Small intestine (tissue), 7 donors: ENCODE measurements at regions not wholly inside any gene's neighbourhood (a gene's known extent, or its start where the extent isn't known, plus 50 kb on each side); places are given as distances from the start of the nearest gene placed in this dataset.

ENCODE experiments used
- DNase-seq, 2 donors: peaks; one replicate each; pipeline versions ENCODE4 v3.0.0 to v3.0.0-alpha.2; 2013
- FAIRE-seq: peaks from 2 replicates; lab custom pipeline; 2012; peaks lifted over from hg19 to GRCh38; lab: Jason Lieb, UNC
- H3K27ac ChIP-seq, 3 donors: one replicate each; pipeline ENCODE4 v1.5.1; 2013; ENCODE audit warnings: low read length in 2 of 3, mild to moderate bottlenecking in 2 of 3, control low read depth in 1 of 3, inconsistent platforms in 1 of 3, low read depth in 1 of 3, moderate library complexity in 1 of 3
- H3K27me3 ChIP-seq, 3 donors: one replicate each; pipeline ENCODE4 v1.6.1; 2013; ENCODE audit warnings: low read length in 3 of 3, inconsistent platforms in 1 of 3; ENCODE audit not compliant: control insufficient read depth in 3 of 3, insufficient read depth in 3 of 3
- H3K36me3 ChIP-seq, 3 donors: one replicate each; pipeline ENCODE4 v1.6.1; 2013; ENCODE audit warnings: low read length in 3 of 3, inconsistent platforms in 1 of 3, low read depth in 1 of 3, mild to moderate bottlenecking in 1 of 3, moderate library complexity in 1 of 3; ENCODE audit not compliant: control insufficient read depth in 3 of 3, insufficient read depth in 2 of 3
- H3K4me1 ChIP-seq, 3 donors: one replicate each; pipeline ENCODE4 v1.6.1; 2013; ENCODE audit warnings: low read length in 2 of 3, inconsistent platforms in 1 of 3, low read depth in 1 of 3, mild to moderate bottlenecking in 1 of 3, moderate library complexity in 1 of 3; ENCODE audit not compliant: control insufficient read depth in 3 of 3, insufficient read depth in 2 of 3
- H3K4me3 ChIP-seq, 3 donors: one replicate each; pipeline ENCODE4 v1.5.1; 2013; ENCODE audit warnings: low read length in 3 of 3, control low read depth in 1 of 3, inconsistent platforms in 1 of 3, low read depth in 1 of 3, mild to moderate bottlenecking in 1 of 3, moderate library complexity in 1 of 3
- H3K9me3 ChIP-seq, 2 donors: one replicate each; pipeline ENCODE4 v1.6.1; 2013; ENCODE audit warnings: low read depth in 1 of 2, low read length in 1 of 2; ENCODE audit not compliant: control insufficient read depth in 2 of 2, insufficient read depth in 1 of 2
- WGBS, 3 donors: extraction: QIAGEN DNeasy Blood & Tissue Kit; methylation state at CpG; one replicate each; pipeline ENCODE4 v1.1.7; 2013; 5-methylcytosine and 5-hydroxymethylcytosine counted together
- donor health status: healthy with polysubstance abuse.
- donor health status: control.
- donor health status: control.
- donor health status: Bipolar disorder and iron deficiency.
- donor health status: healthy.

DNA sequence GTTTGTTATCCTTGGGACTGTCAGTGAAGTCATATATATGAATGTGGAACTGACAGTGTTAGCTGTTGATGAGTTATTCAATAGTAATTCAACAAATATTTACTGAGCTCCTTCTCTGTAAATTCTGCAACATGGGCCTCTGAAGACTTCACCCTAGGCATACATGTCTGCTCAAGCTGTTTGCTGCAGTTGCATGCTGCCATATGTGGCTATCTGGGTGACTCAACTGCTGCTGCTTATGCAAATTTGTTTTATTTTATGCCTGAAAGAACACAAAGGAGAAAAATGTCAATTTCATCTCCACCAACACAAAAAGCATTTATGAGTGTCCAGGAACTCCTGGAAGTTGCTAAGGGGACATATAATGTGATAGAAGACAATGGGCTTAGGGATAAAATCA lies 417.6 kb downstream of the AASDHPPT start:
- H3K27ac ChIP-seq: no peak overlapping the region
- no peak for FAIRE-seq
- DNase-seq: no peak
- H3K4me3 ChIP-seq: no peak overlapping the region
- peaks cover 0 to 3% of the 10 kb centered on the region in 2 donors for H3K9me3 ChIP-seq
- H3K36me3 ChIP-seq: no peaks in the 10 kb centered on the region
- no peaks in the 10 kb centered on the region for H3K4me1 ChIP-seq
- no peaks in the 10 kb centered on the region for H3K27me3 ChIP-seq

DNA sequence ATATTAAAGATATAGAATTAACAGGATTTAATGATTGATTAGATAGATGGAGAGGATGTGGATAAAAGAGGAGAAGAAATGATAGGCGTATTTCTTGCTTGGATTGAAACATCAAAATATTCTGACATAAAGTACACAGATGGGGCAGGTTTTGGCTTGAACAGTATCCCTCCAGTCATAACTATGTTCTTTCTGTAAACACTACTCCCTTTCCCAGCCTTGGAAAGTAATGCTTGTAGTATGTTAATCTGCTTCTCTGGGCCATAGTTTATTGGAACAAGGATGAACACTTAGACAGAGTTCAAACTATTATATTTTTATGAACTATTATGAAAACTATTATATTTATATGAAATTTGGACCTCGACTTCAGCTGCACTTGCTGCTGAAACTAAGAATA lies 419.2 kb downstream of the AASDHPPT start:
- H3K27ac ChIP-seq: no peak overlapping the region
- H3K4me1 ChIP-seq: no peaks in the 10 kb centered on the region
- peaks cover 0 to 3% of the 10 kb centered on the region in 2 donors for H3K9me3 ChIP-seq
- DNase-seq (no peak), FAIRE-seq (no peak)
- H3K4me3 ChIP-seq: no peak overlapping the region
- 56 to 89% (median 74%) methylated on average over 2 of the region's 2 CpGs for WGBS, 3 donors
- no peaks in the 10 kb centered on the region for H3K36me3 ChIP-seq
- no peaks in the 10 kb centered on the region for H3K27me3 ChIP-seq

DNA sequence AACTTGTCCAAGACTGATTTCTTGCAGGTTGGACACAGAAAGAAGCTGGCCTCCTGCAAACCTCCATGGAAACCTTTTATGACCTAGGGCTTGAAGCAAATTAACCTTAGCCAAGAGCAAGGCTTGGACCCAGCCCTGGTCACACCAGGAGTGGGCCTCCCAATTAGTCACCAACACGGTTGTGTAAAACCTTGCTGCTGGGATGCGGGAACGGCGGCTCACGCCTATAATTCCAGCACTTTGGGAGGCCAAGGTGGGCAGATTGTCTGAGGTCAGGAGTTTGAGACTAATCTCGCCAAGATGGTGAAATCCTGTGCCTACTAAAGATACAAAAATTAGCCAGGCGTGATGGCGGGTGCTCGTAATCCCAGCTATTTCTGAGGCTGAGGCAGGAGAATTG lies 419.9 kb downstream of the AASDHPPT start:
- Histone ChIP-seq H3K9me3 (peaks cover 0 to 2% of the 10 kb centered on the region in 2 donors), H3K4me1 (no peaks in the 10 kb centered on the region), H3K27ac (no peak overlapping the region), H3K27me3 (no peaks in the 10 kb centered on the region), H3K36me3 (no peaks in the 10 kb centered on the region), H3K4me3 (no peak overlapping the region)
- DNase-seq (no peak), FAIRE-seq (no peak)
- WGBS, 3 donors: 92 to 93% (median 93%) methylated on average over 9 of the region's 9 CpGs

- Histone ChIP-seq H3K36me3 (no peaks in the 10 kb centered on the region), H3K9me3 (no peaks in the 10 kb centered on the region), H3K27ac (no peak overlapping the region), H3K4me3 (no peak overlapping the region), H3K27me3 (no peaks in the 10 kb centered on the region), H3K4me1 (no peaks in the 10 kb centered on the region)
- no peak for FAIRE-seq
- 51 to 78% (median 59%) methylated on average over 2 of the region's 2 CpGs for WGBS, 3 donors
- no peak for DNase-seq
Measured at GRCh38 chr11:106497822-106498221, 420.4 kb downstream of the AASDHPPT start.

DNA sequence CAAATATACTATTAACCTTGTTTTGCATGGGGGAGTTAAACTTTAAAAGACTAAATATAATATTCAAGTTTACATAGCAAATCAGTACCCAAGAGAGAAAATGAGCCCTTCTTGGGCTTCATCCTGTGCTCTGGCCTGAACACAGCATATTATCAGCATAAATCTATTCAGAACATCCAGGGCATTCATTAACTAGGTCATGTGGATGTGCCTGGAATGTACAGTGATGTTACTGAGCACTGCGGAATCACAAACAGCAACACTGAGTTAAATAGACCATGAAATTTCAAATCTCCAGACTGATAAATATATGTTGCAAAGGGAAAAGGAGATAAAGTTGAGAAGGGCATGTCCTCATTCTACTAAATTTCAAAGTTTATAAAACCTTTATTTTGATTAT lies 426.4 kb downstream of the AASDHPPT start:
- Histone ChIP-seq H3K4me1 (no peaks in the 10 kb centered on the region), H3K4me3 (no peak overlapping the region), H3K36me3 (no peaks in the 10 kb centered on the region), H3K27me3 (no peaks in the 10 kb centered on the region), H3K9me3 (no peaks in the 10 kb centered on the region), H3K27ac (no peak overlapping the region)
- DNase-seq (peak in 1 of 2 donors; percentile 46), FAIRE-seq (no peak)
- 75 to 88% (median 80%) methylated on average over 1 of the region's 1 CpG for WGBS, 3 donors

GRCh38 chr11:106507645-106508306 lies 430.3 kb downstream of the AASDHPPT start:
- WGBS, 3 donors: 43 to 58% (median 53%) methylated on average over 1 of the region's 1 CpG
- H3K4me3 ChIP-seq: no peak overlapping the region
- no peaks in the 10 kb centered on the region for H3K9me3 ChIP-seq
- no peaks in the 10 kb centered on the region for H3K4me1 ChIP-seq
- no peaks in the 10 kb centered on the region for H3K27me3 ChIP-seq
- no peak for DNase-seq
- H3K36me3 ChIP-seq: no peaks in the 10 kb centered on the region
- H3K27ac ChIP-seq: no peak overlapping the region
- FAIRE-seq: no peak

DNA sequence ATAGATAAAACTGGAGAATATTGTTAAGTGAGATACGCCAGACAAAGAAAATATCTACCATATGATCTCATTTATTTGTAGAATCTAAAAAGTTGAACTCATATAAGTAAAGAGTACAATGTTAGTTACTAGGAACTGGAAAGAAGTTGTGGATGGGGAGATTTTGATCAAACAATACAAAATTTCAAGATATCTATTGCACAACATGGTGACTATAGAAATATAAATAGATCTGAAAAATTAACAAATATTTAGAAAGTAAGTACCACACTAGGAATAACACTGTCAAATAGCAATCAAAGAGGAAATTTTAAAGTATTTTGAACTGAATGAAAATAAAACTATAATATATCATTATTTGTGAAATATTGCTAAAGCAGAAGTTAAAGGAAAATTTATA lies 437.2 kb downstream of the AASDHPPT start:
- H3K27ac ChIP-seq: no peak overlapping the region
- H3K36me3 ChIP-seq: no peaks in the 10 kb centered on the region
- WGBS, 3 donors: 81 to 97% (median 88%) methylated on average over 1 of the region's 1 CpG
- no peak overlapping the region for H3K4me3 ChIP-seq
- no peak for DNase-seq
- no peaks in the 10 kb centered on the region for H3K4me1 ChIP-seq
- H3K27me3 ChIP-seq: no peaks in the 10 kb centered on the region
- FAIRE-seq: no peak
- no peaks in the 10 kb centered on the region for H3K9me3 ChIP-seq

DNA sequence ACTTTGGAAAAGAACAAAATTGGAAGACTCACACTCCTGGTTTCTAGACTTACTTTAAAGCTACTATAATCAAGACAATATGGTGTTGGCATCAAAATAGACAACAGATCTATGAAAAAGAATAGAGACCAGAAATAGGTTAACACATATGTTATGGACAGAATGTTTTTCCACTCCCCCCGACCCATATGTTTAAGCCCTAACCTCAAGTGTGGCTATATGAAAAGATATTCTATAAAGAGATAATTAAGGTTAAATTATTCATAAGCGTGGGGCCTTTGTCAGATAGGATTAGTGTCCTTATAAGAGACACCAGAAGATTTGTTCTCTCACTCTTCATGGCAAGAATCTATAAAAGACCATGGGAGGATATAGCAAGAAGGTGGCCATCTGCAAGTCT lies 440.0 kb downstream of the AASDHPPT start:
- no peak for FAIRE-seq

More for the DNA sequence above, 440.0 kb downstream of the AASDHPPT start:
- 89 to 95% (median 92%) methylated on average over 2 of the region's 2 CpGs for WGBS, 3 donors
- no peak for DNase-seq
- H3K4me3 ChIP-seq: no peak overlapping the region
- no peaks in the 10 kb centered on the region for H3K36me3 ChIP-seq
- no peaks in the 10 kb centered on the region for H3K4me1 ChIP-seq
- H3K27me3 ChIP-seq: no peaks in the 10 kb centered on the region
- H3K27ac ChIP-seq: no peak overlapping the region
- no peaks in the 10 kb centered on the region for H3K9me3 ChIP-seq
